ENCODE measurements at regions not wholly inside any gene's neighbourhood (a gene's known extent, or its start where the extent isn't known, plus 50 kb on each side); places are given as distances from the start of the nearest gene placed in this dataset.

- Histone ChIP-seq H3K9me3 (no peaks in the 10 kb centered on the region), H3K36me3 (no peaks in the 10 kb centered on the region), H3K27me3 (replicated peaks; ENCODE audit: insufficient read depth) (no peaks in the 10 kb centered on the region), H3K4me1 (replicated peaks) (no peaks in the 10 kb centered on the region), H3K27ac (no peak overlapping the region), H3K4me3 (no peak overlapping the region)
- WGBS, result 82% methylated on average over 1 of the region's 1 CpG
- intact Hi-C loops (cut with DNase I), result no loop called here
- TF ChIP-seq POLR2A (IDR thresholded peaks at IDR 0.05), result no peak
- TF ChIP-seq POLR2AphosphoS5 (IDR thresholded peaks at IDR 0.05), result no peak
- TF ChIP-seq CTCF (IDR thresholded peaks at IDR 0.05), result no peak
- no peak for DNase-seq (ENCODE audit: low spot score)
Observed at GRCh38 chr1:163927493-163927892, 605.7 kb downstream of the NUF2 start.

- H3K9me3 ChIP-seq, result no peaks in the 10 kb centered on the region
- no peaks in the 10 kb centered on the region for H3K4me1 ChIP-seq (replicated peaks)
- no peak overlapping the region for H3K27ac ChIP-seq
- H3K27me3 ChIP-seq (replicated peaks; ENCODE audit: insufficient read depth), result no peaks in the 10 kb centered on the region
- TF ChIP-seq POLR2AphosphoS5 (IDR thresholded peaks at IDR 0.05) (no peak), CTCF (IDR thresholded peaks at IDR 0.05) (no peak)
- H3K36me3 ChIP-seq, result no peaks in the 10 kb centered on the region
- DNase-seq (ENCODE audit: low spot score), result no peak
- intact Hi-C loops (cut with DNase I), result no loop called here
- H3K4me3 ChIP-seq, result no peak overlapping the region
Observed at GRCh38 chr1:163928069-163928468, 606.3 kb downstream of the NUF2 start.

GRCh38 chr1:163928651-163929050 lies 606.9 kb downstream of the NUF2 start:
- DNase-seq (ENCODE audit: low spot score), result no peak
- TF ChIP-seq CTCF (IDR thresholded peaks at IDR 0.05) (no peak), POLR2A (IDR thresholded peaks at IDR 0.05) (no peak), POLR2AphosphoS5 (IDR thresholded peaks at IDR 0.05) (no peak)
- intact Hi-C loops (cut with DNase I), result no loop called here
- H3K27me3 ChIP-seq (replicated peaks; ENCODE audit: insufficient read depth), result no peaks in the 10 kb centered on the region
- no peak overlapping the region for H3K27ac ChIP-seq
- no peaks in the 10 kb centered on the region for H3K4me1 ChIP-seq (replicated peaks)
- no peaks in the 10 kb centered on the region for H3K9me3 ChIP-seq
- no peak overlapping the region for H3K4me3 ChIP-seq
- H3K36me3 ChIP-seq, result no peaks in the 10 kb centered on the region

GRCh38 chr1:163932901-163933300 lies 611.1 kb downstream of the NUF2 start:
- H3K27me3 ChIP-seq (replicated peaks; ENCODE audit: insufficient read depth), result no peaks in the 10 kb centered on the region
- no peak overlapping the region for H3K4me3 ChIP-seq
- intact Hi-C loops (cut with DNase I), result no loop called here
- no peaks in the 10 kb centered on the region for H3K4me1 ChIP-seq (replicated peaks)
- no peak overlapping the region for H3K27ac ChIP-seq
- DNase-seq (ENCODE audit: low spot score), result no peak
- no peak for TF ChIP-seq POLR2A (IDR thresholded peaks at IDR 0.05)
- no peak for TF ChIP-seq CTCF (IDR thresholded peaks at IDR 0.05)
- no peak for TF ChIP-seq POLR2AphosphoS5 (IDR thresholded peaks at IDR 0.05)
- WGBS, result 85% methylated on average over 3 of the region's 3 CpGs
- H3K9me3 ChIP-seq, result no peaks in the 10 kb centered on the region
- H3K36me3 ChIP-seq, result no peaks in the 10 kb centered on the region

- Histone ChIP-seq H3K27ac (no peak overlapping the region), H3K36me3 (no peaks in the 10 kb centered on the region), H3K4me3 (no peak overlapping the region), H3K27me3 (replicated peaks; ENCODE audit: insufficient read depth) (no peaks in the 10 kb centered on the region), H3K9me3 (no peaks in the 10 kb centered on the region), H3K4me1 (replicated peaks) (no peaks in the 10 kb centered on the region)
- TF ChIP-seq CTCF (IDR thresholded peaks at IDR 0.05), result no peak
- no peak for TF ChIP-seq POLR2AphosphoS5 (IDR thresholded peaks at IDR 0.05)
- no peak for TF ChIP-seq POLR2A (IDR thresholded peaks at IDR 0.05)
- DNase-seq (ENCODE audit: low spot score), result no peak
- 40% methylated on average over 3 of the region's 3 CpGs for WGBS
- intact Hi-C loops (cut with DNase I), result no loop called here
Observed at GRCh38 chr1:163933437-163933836, 611.7 kb downstream of the NUF2 start.

Data from prostate gland (tissue), 2 donors.